ENCODE measurements at regions not wholly inside any gene's neighbourhood (a gene's known extent, or its start where the extent isn't known, plus 50 kb on each side); places are given as distances from the start of the nearest gene placed in this dataset.
A peak's percentile ranks its signal among the peaks of the same experiment; 100 is the strongest.

GRCh38 chr6:15921243-15921642 lies 207.6 kb upstream of the MYLIP start:
- H3K4me1 ChIP-seq (ENCODE audit: control insufficient read depth, insufficient read depth, low read length), result peaks cover 12% of the 10 kb centered on the region
- no peak overlapping the region for H3K4me3 ChIP-seq (ENCODE audit: low read length)
- H3K9ac ChIP-seq (ENCODE audit: low read length), result no peak overlapping the region
- no peaks in the 10 kb centered on the region for H3K27me3 ChIP-seq (replicated peaks; ENCODE audit: control insufficient read depth, insufficient read depth, low read length)
- H3K36me3 ChIP-seq (ENCODE audit: control insufficient read depth, insufficient read depth, low read length, severe bottlenecking), result no peaks in the 10 kb centered on the region
- no peaks in the 10 kb centered on the region for H3K9me3 ChIP-seq (ENCODE audit: control insufficient read depth, low read length)
- peak; percentile 46 for DNase-seq (ENCODE audit: low read depth)

- no peaks in the 10 kb centered on the region for H3K27me3 ChIP-seq (replicated peaks; ENCODE audit: control insufficient read depth, insufficient read depth, low read length)
- no peak overlapping the region for H3K9ac ChIP-seq (ENCODE audit: low read length)
- no peak for DNase-seq (ENCODE audit: low read depth)
- H3K36me3 ChIP-seq (ENCODE audit: control insufficient read depth, insufficient read depth, low read length, severe bottlenecking), result no peaks in the 10 kb centered on the region
- H3K9me3 ChIP-seq (ENCODE audit: control insufficient read depth, low read length), result no peaks in the 10 kb centered on the region
- peaks cover 4% of the 10 kb centered on the region for H3K4me1 ChIP-seq (ENCODE audit: control insufficient read depth, insufficient read depth, low read length)
- no peak overlapping the region for H3K4me3 ChIP-seq (ENCODE audit: low read length)
These were observed 212.3 kb upstream of the MYLIP start for GRCh38 chr6:15916581-15916980.

- Histone ChIP-seq H3K4me3 (ENCODE audit: low read length) (no peak overlapping the region), H3K36me3 (ENCODE audit: control insufficient read depth, insufficient read depth, low read length, severe bottlenecking) (no peaks in the 10 kb centered on the region), H3K9ac (ENCODE audit: low read length) (no peak overlapping the region), H3K27me3 (replicated peaks; ENCODE audit: control insufficient read depth, insufficient read depth, low read length) (no peaks in the 10 kb centered on the region), H3K9me3 (ENCODE audit: control insufficient read depth, low read length) (no peaks in the 10 kb centered on the region), H3K4me1 (ENCODE audit: control insufficient read depth, insufficient read depth, low read length) (no peaks in the 10 kb centered on the region)
- DNase-seq (ENCODE audit: low read depth), result no peak
These were observed 213.2 kb upstream of the MYLIP start for GRCh38 chr6:15915508-15916178.

GRCh38 chr6:15914553-15914952 lies 214.3 kb upstream of the MYLIP start:
- H3K4me1 ChIP-seq (ENCODE audit: control insufficient read depth, insufficient read depth, low read length), result no peaks in the 10 kb centered on the region
- no peak for DNase-seq (ENCODE audit: low read depth)
- no peak overlapping the region for H3K4me3 ChIP-seq (ENCODE audit: low read length)
- H3K9ac ChIP-seq (ENCODE audit: low read length), result no peak overlapping the region
- H3K36me3 ChIP-seq (ENCODE audit: control insufficient read depth, insufficient read depth, low read length, severe bottlenecking), result no peaks in the 10 kb centered on the region
- no peaks in the 10 kb centered on the region for H3K9me3 ChIP-seq (ENCODE audit: control insufficient read depth, low read length)
- peaks cover 3% of the 10 kb centered on the region for H3K27me3 ChIP-seq (replicated peaks; ENCODE audit: control insufficient read depth, insufficient read depth, low read length)

GRCh38 chr6:15913573-15913972 lies 215.3 kb upstream of the MYLIP start:
- DNase-seq (ENCODE audit: low read depth), result no peak

GRCh38 chr6:15912505-15913400 lies 216.1 kb upstream of the MYLIP start:
- no peak overlapping the region for H3K9ac ChIP-seq (ENCODE audit: low read length)
- no peaks in the 10 kb centered on the region for H3K9me3 ChIP-seq (ENCODE audit: control insufficient read depth, low read length)
- peak; percentile 30 for DNase-seq (ENCODE audit: low read depth)
- peaks cover 8% of the 10 kb centered on the region for H3K27me3 ChIP-seq (replicated peaks; ENCODE audit: control insufficient read depth, insufficient read depth, low read length)
- H3K36me3 ChIP-seq (ENCODE audit: control insufficient read depth, insufficient read depth, low read length, severe bottlenecking), result no peaks in the 10 kb centered on the region
- no peaks in the 10 kb centered on the region for H3K4me1 ChIP-seq (ENCODE audit: control insufficient read depth, insufficient read depth, low read length)
- no peak overlapping the region for H3K4me3 ChIP-seq (ENCODE audit: low read length)

More at GRCh38 chr6:15913573-15913972, 215.3 kb upstream of the MYLIP start:
- peaks cover 8% of the 10 kb centered on the region for H3K27me3 ChIP-seq (replicated peaks; ENCODE audit: control insufficient read depth, insufficient read depth, low read length)
- H3K36me3 ChIP-seq (ENCODE audit: control insufficient read depth, insufficient read depth, low read length, severe bottlenecking), result no peaks in the 10 kb centered on the region
- no peaks in the 10 kb centered on the region for H3K9me3 ChIP-seq (ENCODE audit: control insufficient read depth, low read length)
- H3K4me3 ChIP-seq (ENCODE audit: low read length), result no peak overlapping the region
- H3K4me1 ChIP-seq (ENCODE audit: control insufficient read depth, insufficient read depth, low read length), result no peaks in the 10 kb centered on the region
- H3K9ac ChIP-seq (ENCODE audit: low read length), result no peak overlapping the region

GRCh38 chr6:15911753-15912504 lies 217.0 kb upstream of the MYLIP start:
- Histone ChIP-seq H3K9me3 (ENCODE audit: control insufficient read depth, low read length) (no peaks in the 10 kb centered on the region), H3K9ac (ENCODE audit: low read length) (no peak overlapping the region), H3K4me1 (ENCODE audit: control insufficient read depth, insufficient read depth, low read length) (no peaks in the 10 kb centered on the region), H3K27me3 (replicated peaks; ENCODE audit: control insufficient read depth, insufficient read depth, low read length) (peaks cover 8% of the 10 kb centered on the region), H3K36me3 (ENCODE audit: control insufficient read depth, insufficient read depth, low read length, severe bottlenecking) (no peaks in the 10 kb centered on the region), H3K4me3 (ENCODE audit: low read length) (no peak overlapping the region)
- no peak for DNase-seq (ENCODE audit: low read depth)

GRCh38 chr6:15909290-15910070 lies 219.4 kb upstream of the MYLIP start:
- DNase-seq (ENCODE audit: low read depth), result no peak
- Histone ChIP-seq H3K4me1 (ENCODE audit: control insufficient read depth, insufficient read depth, low read length) (peaks cover 5% of the 10 kb centered on the region), H3K9ac (ENCODE audit: low read length) (no peak overlapping the region), H3K27me3 (replicated peaks; ENCODE audit: control insufficient read depth, insufficient read depth, low read length) (peaks cover 8% of the 10 kb centered on the region), H3K9me3 (ENCODE audit: control insufficient read depth, low read length) (no peaks in the 10 kb centered on the region), H3K4me3 (ENCODE audit: low read length) (no peak overlapping the region), H3K36me3 (ENCODE audit: control insufficient read depth, insufficient read depth, low read length, severe bottlenecking) (no peaks in the 10 kb centered on the region)

- H3K36me3 ChIP-seq (ENCODE audit: control insufficient read depth, insufficient read depth, low read length, severe bottlenecking), result no peaks in the 10 kb centered on the region
- H3K4me3 ChIP-seq (ENCODE audit: low read length), result no peak overlapping the region
- no peak for DNase-seq (ENCODE audit: low read depth)
- H3K4me1 ChIP-seq (ENCODE audit: control insufficient read depth, insufficient read depth, low read length), result peaks cover 5% of the 10 kb centered on the region
- no peaks in the 10 kb centered on the region for H3K9me3 ChIP-seq (ENCODE audit: control insufficient read depth, low read length)
- peaks cover 8% of the 10 kb centered on the region for H3K27me3 ChIP-seq (replicated peaks; ENCODE audit: control insufficient read depth, insufficient read depth, low read length)
- H3K9ac ChIP-seq (ENCODE audit: low read length), result no peak overlapping the region
These were observed 220.0 kb upstream of the MYLIP start for GRCh38 chr6:15908871-15909270.

- Histone ChIP-seq H3K9ac (ENCODE audit: low read length) (no peak overlapping the region), H3K27me3 (replicated peaks; ENCODE audit: control insufficient read depth, insufficient read depth, low read length) (peaks cover 8% of the 10 kb centered on the region), H3K36me3 (ENCODE audit: control insufficient read depth, insufficient read depth, low read length, severe bottlenecking) (no peaks in the 10 kb centered on the region), H3K4me1 (ENCODE audit: control insufficient read depth, insufficient read depth, low read length) (peaks cover 5% of the 10 kb centered on the region), H3K4me3 (ENCODE audit: low read length) (no peak overlapping the region), H3K9me3 (ENCODE audit: control insufficient read depth, low read length) (no peaks in the 10 kb centered on the region)
- DNase-seq (ENCODE audit: low read depth), result no peak
These were observed 220.9 kb upstream of the MYLIP start for GRCh38 chr6:15907914-15908518.

Measured in adipocyte (in vitro differentiated cells).